OCI-LY7 (cell line): ENCODE measurements at regions not wholly inside any gene's neighbourhood (a gene's known extent, or its start where the extent isn't known, plus 50 kb on each side); places are given as distances from the start of the nearest gene placed in this dataset.

ENCODE experiments used
- EZH2phosphoT487 ChIP-seq: fragments of 200-600 bp; sonication (generic); IDR thresholded peaks from 2 replicates; pipeline ENCODE4 v1.6.1; 2018; ENCODE audit warnings: low read depth, borderline replicate concordance, mild to moderate bottlenecking, mixed run types, antibody characterized with exemption, low read length, moderate library complexity, mixed read lengths
- TF ChIP-seq, protein P1 (sequence below): fragments of 200-600 bp; sonication (generic); conservative IDR thresholded peaks from 2 replicates; pipeline ENCODE4 v1.5.1; 2014; ENCODE audit warnings: mild to moderate bottlenecking, antibody characterized with exemption, low read length, moderate library complexity, mixed read lengths

DNA sequence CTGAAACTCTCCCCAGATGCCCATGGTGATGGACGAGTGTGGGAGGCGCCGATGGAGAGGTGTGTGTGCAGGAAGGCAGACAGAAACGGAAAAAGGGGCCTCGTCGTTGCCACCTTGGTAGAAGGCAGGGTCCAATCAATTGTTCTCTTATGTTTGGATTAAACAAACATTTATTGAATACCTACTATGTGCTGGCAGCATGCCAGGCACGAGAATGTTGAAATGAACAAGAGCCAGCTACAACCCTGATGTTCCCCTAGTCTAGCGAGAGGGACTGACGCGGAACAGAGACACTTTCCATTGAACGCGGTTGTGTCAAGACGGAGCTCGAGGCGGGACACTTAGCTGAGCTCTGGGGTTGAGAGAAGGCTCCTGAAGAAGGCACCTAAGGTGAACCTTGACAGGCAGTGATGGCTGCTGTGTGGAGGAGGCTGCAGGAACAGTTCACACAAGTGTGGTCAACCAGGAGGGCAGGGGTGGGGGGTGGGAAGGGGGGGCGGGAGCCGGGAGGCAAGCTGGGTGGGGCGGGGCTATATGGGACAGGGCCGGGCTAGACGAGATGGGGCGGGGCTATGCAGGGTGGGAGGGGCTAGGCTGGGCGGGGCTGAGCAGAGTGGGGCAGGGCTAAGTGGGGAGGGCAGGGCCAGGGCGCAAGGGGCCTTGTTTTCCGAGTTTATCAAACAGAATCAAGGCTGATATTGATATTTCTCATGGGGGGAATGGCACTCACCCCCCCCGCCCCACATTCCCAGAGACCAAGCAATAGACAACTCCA, 181.0 kb downstream of the GATA3 start:
- TF ChIP-seq EZH2phosphoT487, result no peak
- TF ChIP-seq, protein P1, sequence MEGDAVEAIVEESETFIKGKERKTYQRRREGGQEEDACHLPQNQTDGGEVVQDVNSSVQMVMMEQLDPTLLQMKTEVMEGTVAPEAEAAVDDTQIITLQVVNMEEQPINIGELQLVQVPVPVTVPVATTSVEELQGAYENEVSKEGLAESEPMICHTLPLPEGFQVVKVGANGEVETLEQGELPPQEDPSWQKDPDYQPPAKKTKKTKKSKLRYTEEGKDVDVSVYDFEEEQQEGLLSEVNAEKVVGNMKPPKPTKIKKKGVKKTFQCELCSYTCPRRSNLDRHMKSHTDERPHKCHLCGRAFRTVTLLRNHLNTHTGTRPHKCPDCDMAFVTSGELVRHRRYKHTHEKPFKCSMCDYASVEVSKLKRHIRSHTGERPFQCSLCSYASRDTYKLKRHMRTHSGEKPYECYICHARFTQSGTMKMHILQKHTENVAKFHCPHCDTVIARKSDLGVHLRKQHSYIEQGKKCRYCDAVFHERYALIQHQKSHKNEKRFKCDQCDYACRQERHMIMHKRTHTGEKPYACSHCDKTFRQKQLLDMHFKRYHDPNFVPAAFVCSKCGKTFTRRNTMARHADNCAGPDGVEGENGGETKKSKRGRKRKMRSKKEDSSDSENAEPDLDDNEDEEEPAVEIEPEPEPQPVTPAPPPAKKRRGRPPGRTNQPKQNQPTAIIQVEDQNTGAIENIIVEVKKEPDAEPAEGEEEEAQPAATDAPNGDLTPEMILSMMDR, result no peak
